GM20000 (cell line): ENCODE measurements at regions not wholly inside any gene's neighbourhood (a gene's known extent, or its start where the extent isn't known, plus 50 kb on each side); places are given as distances from the start of the nearest gene placed in this dataset.

Source experiments
- DNase-seq: peaks from one replicate; pipeline ENCODE4 v3.0.0; 2012; ENCODE audit warnings: low spot score
- TF ChIP-seq, protein P1 (sequence below): IDR thresholded peaks from 2 replicates; pipeline ENCODE4 v1.5.1; 2012; ENCODE audit warnings: mild to moderate bottlenecking, control low read depth; ENCODE audit errors: extremely low read depth, missing control alignments

GRCh38 chr2:18750672-18751554 is 161.5 kb upstream of the NT5C1B start:
- TF ChIP-seq, protein P1, sequence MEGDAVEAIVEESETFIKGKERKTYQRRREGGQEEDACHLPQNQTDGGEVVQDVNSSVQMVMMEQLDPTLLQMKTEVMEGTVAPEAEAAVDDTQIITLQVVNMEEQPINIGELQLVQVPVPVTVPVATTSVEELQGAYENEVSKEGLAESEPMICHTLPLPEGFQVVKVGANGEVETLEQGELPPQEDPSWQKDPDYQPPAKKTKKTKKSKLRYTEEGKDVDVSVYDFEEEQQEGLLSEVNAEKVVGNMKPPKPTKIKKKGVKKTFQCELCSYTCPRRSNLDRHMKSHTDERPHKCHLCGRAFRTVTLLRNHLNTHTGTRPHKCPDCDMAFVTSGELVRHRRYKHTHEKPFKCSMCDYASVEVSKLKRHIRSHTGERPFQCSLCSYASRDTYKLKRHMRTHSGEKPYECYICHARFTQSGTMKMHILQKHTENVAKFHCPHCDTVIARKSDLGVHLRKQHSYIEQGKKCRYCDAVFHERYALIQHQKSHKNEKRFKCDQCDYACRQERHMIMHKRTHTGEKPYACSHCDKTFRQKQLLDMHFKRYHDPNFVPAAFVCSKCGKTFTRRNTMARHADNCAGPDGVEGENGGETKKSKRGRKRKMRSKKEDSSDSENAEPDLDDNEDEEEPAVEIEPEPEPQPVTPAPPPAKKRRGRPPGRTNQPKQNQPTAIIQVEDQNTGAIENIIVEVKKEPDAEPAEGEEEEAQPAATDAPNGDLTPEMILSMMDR: no peak

DNA sequence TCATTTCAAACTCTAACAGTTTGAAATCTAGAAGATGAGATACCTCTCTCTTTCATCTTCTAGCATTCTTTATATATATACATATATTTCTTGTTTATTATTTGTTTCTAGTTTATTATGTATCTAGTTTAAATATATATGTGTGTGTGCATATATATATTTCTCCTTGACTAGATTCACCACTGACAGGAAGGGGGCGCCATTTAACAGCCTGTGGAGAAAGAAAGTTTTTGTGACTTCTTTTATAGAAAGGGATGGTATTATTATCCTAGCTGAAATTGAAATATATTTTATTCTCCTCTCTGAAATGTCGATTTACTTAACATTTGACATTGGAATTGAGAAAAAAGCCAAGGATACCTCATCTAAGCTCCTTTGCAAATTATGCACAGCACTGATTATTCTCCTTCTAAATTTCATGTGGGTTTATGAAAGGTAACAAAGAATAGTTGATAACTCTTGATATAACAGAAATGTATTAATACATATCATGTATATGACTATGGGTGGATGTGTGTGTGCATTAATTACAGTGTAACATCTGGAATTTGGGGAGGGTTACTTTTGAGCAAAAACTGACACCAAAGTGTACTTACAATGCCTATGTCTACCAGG is 160.7 kb upstream of the NT5C1B start:
- DNase-seq: peak; percentile 12
- TF ChIP-seq, protein P1: peak; percentile 52

More at GRCh38 chr2:18750672-18751554, 161.5 kb upstream of the NT5C1B start:
- no peak for DNase-seq

DNA sequence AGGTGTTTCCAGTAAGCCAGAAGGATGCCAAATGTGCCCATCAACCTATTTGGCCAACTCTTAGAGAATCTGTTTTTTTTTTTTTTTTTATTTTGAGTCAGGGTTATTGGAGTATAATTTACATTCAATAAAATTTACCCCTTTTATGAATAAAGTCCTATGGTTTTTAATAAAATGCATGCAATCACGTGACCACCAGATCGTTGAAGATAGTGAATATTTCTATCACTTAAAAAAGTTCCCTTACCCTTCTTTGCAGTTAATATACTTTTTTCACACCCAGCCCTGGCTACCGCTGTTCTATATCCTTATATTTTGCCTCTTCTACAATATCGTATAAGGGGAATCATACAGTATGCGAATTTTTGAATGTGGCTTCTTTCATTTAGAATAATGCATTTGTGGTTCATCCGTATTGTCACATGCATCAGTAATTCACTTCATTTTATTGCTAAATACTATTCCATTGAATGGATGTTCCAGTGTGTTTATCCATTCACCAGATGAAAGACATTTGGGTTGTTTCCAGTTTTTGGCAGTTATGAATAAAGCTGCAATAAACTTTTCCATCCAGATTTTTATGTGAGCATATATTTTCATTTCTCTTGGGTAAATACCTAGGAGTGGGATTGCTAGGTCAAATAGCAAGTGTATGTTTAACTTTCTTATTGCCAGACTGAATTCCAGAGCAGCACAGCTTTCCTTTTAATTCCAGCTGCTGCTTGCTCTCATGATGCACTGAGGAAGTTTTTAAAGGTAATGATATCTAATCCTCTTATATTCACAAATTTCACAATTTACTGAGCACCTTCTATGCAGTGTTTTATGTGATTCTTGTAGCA is 156.3 kb upstream of the NT5C1B start:
- TF ChIP-seq, protein P1: no peak
- no peak for DNase-seq

GRCh38 chr2:18741895-18742732 is 152.7 kb upstream of the NT5C1B start:
- TF ChIP-seq, protein P1: no peak
- no peak for DNase-seq

- DNase-seq: no peak
- TF ChIP-seq, protein P1: no peak
Observed at GRCh38 chr2:18741191-18741590, 151.8 kb upstream of the NT5C1B start.

DNA sequence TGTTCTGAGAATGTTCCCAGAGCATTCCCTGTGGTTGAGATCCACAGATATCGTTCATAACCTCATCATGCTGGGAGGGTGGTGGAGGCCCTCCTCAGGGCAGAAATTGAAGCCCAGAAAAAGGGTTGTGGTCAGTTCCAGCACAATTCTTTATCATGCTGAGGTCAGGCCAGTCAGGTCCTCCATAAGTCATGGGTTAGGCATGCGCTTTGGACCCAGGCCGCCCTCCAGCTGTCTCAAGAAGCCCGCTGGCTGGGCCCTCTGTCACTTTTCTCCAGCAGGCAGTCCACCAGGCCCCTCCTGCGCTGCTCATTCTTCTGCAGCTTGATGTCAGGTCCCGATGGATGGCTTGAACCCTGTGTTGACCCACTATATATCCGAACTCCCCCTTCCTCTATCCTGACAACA is 151.1 kb upstream of the NT5C1B start:
- TF ChIP-seq, protein P1: no peak
- no peak for DNase-seq
